GM19463 (cell line): ENCODE measurements at regions not wholly inside any gene's neighbourhood (a gene's known extent, or its start where the extent isn't known, plus 50 kb on each side); places are given as distances from the start of the nearest gene placed in this dataset.
"Not testable (repeated sequence)": the region's sequence is repeated elsewhere in the genome, so short reads cannot be mapped to it uniquely, and the experiment has no call there.

Experiments used
- ATAC-seq: cut with Tn5 transposase; IDR thresholded peaks from one replicate; pipeline ENCODE4 v1.9.1; 2021; ENCODE audit warnings: mild to moderate bottlenecking, moderate library complexity; ENCODE audit not compliant: unreplicated experiment

DNA sequence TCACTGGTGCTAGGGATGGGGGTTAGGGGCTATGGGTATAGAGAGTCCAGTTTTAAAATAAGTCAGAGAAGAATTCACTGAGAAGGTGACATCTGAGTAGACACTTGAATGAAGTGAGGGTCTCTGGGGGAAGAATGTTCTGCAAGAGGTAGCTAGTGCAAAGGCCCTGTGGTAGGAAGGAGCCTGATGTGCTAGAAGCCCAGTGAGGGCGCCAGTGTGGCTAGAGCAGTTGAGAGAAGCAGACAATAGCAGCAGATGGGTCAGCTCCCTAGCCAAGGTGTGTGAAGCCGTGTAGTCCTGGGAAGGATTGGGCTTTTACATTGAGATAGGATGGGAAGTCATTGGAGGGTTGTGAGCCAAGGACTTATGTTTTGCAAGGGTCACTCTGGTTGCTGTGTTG, 105.8 kb upstream of the PELI1 start:
- no peak for ATAC-seq

DNA sequence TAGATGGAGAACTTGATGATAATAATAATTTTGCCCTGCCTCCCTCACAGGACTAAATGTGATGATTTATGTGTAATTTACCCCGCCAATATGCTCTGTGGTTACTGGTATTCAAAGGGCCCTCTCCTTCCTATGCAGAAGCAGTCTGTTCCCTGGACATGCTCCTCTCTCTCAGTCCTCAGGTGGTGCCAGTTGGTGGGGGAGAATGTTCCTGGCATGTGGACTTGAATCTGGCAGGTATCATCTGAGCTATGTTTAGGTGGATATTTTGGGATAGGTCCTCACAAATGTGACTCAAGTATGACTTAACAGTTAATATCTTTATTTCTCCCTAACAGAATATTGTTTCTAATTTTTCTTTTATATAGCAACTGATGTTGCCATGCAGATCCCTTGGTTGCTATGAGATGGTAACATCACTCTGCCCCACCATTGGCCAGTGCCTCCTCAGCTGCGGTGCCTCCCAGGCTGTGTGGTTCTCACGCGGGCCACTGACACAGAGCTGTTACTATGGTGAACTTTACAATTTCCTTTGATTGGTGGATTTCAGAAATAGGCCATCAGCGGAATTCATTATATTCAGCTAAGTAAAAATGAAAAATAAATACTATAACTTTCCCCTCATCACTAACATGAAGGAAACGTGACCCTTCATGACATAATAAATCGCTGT, 106.7 kb upstream of the PELI1 start:
- no peak for ATAC-seq

GRCh38 chr2:64251497-64252250, 107.5 kb upstream of the PELI1 start:
- no peak for ATAC-seq

DNA sequence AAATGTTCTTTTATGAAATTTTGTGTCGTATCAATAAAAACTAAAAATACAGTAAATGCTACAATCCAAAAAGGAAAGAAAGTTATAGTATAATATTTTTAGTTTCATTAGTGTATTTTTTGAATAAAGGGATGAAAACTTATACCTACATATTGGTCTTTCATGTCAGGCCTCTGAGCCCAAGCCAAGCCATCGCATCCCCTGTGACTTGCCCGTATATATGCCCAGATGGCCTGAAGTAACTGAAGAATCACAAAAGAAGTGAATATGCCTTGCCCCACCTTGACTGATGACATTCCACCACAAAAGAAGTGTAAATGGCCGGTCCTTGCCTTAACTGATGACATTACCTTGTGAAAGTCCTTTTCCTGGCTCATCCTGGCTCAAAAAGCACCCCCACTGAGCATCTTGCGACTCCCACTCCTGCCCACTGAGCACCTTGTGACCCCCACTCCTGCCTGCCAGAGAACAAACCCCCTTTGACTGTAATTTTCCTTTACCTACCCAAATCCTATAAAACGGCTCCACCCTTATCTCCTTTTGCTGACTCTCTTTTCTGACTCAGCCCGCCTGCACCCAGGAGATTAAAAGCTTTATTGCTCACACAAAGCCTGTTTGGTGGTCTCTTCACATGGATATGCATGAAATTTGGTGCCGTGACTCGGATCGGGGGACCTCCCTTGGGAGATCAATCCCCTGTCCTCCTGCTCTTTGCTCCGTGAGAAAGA, 108.2 kb upstream of the PELI1 start:
- not testable (repeated sequence) for ATAC-seq

DNA sequence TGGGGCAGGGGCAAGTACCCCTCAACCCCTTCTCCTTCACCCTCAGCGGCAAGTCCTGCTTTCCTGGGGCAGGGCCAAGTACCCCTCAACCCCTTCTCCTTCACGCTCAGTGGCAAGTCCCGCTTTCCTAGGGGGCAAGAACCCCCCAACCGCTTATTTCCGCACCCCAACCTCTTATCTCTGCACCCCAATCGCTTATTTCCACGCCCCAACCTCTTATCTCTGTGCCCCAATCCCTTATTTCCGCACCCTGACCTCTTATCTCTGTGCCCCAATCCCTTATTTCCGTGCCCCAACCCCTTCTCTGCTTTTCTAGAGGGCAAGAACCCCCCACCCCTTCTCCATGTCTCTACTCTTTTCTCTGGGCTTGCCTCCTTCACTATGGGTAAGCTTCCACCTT, 109.2 kb upstream of the PELI1 start:
- not testable (repeated sequence) for ATAC-seq

- no peak for ATAC-seq
These were observed 114.3 kb upstream of the PELI1 start for GRCh38 chr2:64258566-64258965.

- no peak for ATAC-seq
These were observed 115.1 kb upstream of the PELI1 start for GRCh38 chr2:64259312-64259711.

DNA sequence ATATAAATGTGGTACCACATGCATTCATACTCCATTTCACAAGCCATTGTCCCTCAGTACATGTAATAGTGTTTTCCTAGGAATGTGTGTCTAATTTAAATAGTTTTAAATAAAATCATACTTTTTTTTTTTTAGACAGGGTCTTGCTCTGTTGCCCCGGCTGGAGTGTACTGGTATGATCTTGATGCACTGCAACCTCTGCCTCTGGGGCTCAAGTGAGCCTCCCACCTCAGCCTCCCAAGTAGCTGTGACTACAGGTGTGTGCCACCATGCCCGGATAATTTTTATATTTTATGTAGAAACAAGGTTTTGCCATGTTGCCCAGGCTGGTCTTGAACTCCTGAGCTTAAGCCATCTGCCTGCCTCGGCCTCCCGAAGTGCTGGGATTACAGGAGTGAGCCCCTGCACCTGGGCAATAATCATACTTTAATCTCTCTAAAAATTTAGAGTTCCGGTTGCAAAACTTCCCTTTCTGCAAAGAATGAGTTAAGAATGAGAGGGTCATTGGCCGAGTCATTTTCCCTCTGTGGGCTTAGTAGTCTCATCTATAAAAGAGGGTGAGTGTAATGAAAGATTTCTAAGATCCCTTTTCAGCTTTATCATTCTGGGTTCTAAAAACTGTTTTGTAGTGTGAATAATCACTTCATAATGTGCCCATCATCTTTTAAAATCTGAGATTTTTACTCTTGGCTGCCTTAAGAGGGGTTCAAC, 116.0 kb upstream of the PELI1 start:
- ATAC-seq = no peak

DNA sequence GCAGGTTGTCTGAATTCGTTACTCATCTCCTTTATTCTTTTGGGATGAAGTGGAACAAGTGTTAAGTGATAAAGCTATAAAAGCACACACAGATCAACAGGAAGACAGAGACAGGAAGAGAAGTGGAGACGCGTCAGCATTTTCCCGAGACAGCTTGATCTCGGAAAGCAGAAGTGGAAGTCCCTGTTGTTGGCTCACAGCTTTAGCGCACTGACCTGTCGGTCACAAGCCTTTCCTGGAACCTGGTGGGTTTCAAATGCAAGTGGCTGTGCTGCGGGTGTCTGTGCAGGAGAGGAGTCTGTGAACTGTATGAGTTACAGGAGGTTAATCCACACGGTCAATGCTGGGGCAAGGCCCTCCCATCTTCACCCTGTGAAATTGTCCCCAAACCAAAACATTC, 116.6 kb upstream of the PELI1 start:
- peak; percentile 94 for ATAC-seq

DNA sequence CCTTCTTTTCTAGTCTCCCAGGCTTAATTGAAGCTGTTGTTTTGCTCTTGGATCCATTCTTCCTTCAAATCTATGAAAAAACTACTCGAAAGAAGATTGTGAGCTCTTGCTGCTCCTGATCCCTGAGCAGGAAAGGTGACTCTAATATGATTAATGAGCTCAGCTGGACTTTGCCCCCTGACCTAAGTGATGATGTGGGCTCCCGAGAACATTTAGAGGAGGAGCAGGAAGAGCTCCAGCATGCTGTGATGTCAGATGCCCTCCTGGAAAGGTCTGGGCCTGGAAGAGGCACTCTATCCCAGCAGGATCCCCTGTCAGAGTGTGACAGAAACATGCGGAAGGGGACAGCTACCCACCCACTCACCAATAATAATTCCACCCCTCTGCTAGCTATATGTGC, 117.9 kb upstream of the PELI1 start:
- ATAC-seq = no peak

DNA sequence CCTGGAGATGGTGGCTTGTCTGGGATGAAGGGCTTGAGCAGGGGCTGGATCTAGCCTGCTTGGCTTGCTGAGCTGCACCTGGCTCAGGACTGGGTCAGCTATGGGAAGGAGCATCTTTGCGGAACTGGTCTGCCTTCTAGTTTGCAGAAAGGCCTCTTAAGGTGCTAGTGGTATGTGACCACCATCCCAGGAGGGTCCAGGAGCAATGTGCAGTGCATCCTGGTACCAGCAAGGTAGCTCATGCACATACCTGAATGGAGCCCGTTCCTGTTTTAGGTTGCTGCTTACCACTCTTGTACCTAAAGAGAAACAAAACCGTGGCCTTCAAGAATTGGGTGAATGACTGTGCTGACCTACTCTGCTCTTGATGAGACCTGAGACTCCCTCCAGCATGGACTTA, 118.6 kb upstream of the PELI1 start:
- ATAC-seq = no peak

GRCh38 chr2:64263315-64263714, 119.1 kb upstream of the PELI1 start:
- no peak for ATAC-seq

DNA sequence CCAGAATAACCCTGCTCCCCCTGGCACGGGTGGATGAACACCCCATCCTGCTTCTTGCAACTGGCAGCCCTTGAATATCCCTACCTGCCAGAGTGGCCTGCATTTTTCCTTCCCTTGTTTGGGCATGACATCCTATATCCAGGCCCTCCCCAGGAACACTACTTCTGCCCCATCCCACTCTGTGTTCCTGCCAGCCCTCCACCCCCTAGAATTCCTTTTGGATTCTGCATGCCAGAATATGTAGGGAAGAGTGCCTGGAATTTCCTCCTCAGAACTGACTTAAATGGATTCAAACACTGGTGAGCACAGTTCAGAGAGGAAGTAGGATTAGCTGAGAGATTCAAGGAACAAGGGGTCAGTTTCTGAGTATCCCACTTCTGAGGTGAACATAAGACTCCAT, 123.5 kb upstream of the PELI1 start:
- no peak for ATAC-seq

GRCh38 chr2:64268330-64269048, 124.3 kb upstream of the PELI1 start:
- no peak for ATAC-seq

- no peak for ATAC-seq
These were observed 129.5 kb upstream of the PELI1 start for GRCh38 chr2:64273524-64274398.

- ATAC-seq = no peak
These were observed 130.4 kb upstream of the PELI1 start for GRCh38 chr2:64274399-64275173.

DNA sequence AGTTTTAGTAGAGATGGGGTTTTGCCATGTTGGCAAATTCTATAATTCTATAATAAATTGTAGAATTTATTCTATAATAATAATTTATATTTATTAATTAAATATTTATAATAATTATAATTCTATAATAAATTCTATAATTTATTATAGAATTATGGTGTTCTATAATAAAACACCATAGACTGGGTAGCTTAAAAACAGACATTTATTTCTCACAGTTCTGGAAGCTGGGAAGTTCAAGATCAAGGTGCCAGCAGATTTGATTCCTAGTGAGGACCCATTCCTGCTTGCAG, 130.9 kb upstream of the PELI1 start:
- no peak for ATAC-seq

- ATAC-seq = no peak
These were observed 132.3 kb upstream of the PELI1 start for GRCh38 chr2:64276417-64277095.
